HL-60 (cell line): ENCODE measurements at regions not wholly inside any gene's neighbourhood (a gene's known extent, or its start where the extent isn't known, plus 50 kb on each side); places are given as distances from the start of the nearest gene placed in this dataset.

Source experiments
- GABPA ChIP-seq: IDR thresholded peaks from 2 replicates; pipeline ENCODE4 v1.6.1; 2012; ENCODE audit warnings: low read depth
- POLR2AphosphoS5 ChIP-seq: IDR thresholded peaks from 2 replicates; pipeline ENCODE4 v1.6.1; 2012; ENCODE audit warnings: low read depth
- SPI1 ChIP-seq: IDR thresholded peaks from 2 replicates; pipeline ENCODE4 v1.6.1; 2012; ENCODE audit warnings: low read depth, mild to moderate bottlenecking, borderline replicate concordance
- TF ChIP-seq, protein P1 (sequence below): IDR thresholded peaks from one replicate; pipeline ENCODE4 v1.5.1; 2011; ENCODE audit warnings: low read length, control low read depth, inconsistent platforms; ENCODE audit not compliant: insufficient read depth

GRCh38 chr3:69488026-69488425 lies 102.1 kb upstream of the FRMD4B start:
- TF ChIP-seq, protein P1, sequence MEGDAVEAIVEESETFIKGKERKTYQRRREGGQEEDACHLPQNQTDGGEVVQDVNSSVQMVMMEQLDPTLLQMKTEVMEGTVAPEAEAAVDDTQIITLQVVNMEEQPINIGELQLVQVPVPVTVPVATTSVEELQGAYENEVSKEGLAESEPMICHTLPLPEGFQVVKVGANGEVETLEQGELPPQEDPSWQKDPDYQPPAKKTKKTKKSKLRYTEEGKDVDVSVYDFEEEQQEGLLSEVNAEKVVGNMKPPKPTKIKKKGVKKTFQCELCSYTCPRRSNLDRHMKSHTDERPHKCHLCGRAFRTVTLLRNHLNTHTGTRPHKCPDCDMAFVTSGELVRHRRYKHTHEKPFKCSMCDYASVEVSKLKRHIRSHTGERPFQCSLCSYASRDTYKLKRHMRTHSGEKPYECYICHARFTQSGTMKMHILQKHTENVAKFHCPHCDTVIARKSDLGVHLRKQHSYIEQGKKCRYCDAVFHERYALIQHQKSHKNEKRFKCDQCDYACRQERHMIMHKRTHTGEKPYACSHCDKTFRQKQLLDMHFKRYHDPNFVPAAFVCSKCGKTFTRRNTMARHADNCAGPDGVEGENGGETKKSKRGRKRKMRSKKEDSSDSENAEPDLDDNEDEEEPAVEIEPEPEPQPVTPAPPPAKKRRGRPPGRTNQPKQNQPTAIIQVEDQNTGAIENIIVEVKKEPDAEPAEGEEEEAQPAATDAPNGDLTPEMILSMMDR, result no peak
- TF ChIP-seq GABPA (no peak), POLR2AphosphoS5 (no peak), SPI1 (no peak)
